ENCODE measurements at regions not wholly inside any gene's neighbourhood (a gene's known extent, or its start where the extent isn't known, plus 50 kb on each side); places are given as distances from the start of the nearest gene placed in this dataset.

- intact Hi-C loops (cut with micrococcal nuclease) (no loop called here), in situ Hi-C loops (cut with MboI) (no loop called here)
- Histone ChIP-seq H3K4me3 (no peak overlapping the region), H4K20me1 (replicated peaks; ENCODE audit: control insufficient read depth, insufficient read depth, low read length) (no peaks in the 10 kb centered on the region), H3K27me3 (ENCODE audit: control insufficient read depth in 2 of 2, insufficient read depth in 2 of 2, low read length in 2 of 2) (no peaks in the 10 kb centered on the region; a peak in 1 of 5 replicates), H3K9me1 (ENCODE audit: control insufficient read depth, insufficient read depth, low read length) (no peaks in the 10 kb centered on the region), H3K4me2 (ENCODE audit: insufficient read depth, low read length) (no peak overlapping the region), H3K9ac (ENCODE audit: insufficient read depth in 1 of 2, low read depth in 2 of 2, low read length in 2 of 2) (no peak overlapping the region), H3K36me3 (ENCODE audit: control insufficient read depth, insufficient read depth, low read length) (no peaks in the 10 kb centered on the region), H2AFZ (ENCODE audit: low read depth, low read length) (no peak overlapping the region), H3K4me1 (replicated peaks in 1 of 2; ENCODE audit: control insufficient read depth in 2 of 2, insufficient read depth in 2 of 2, low read length in 2 of 2) (no peaks in the 10 kb centered on the region), H3K9me3 (replicated peaks; ENCODE audit: control insufficient read depth, insufficient read depth, low read depth, low read length) (no peaks in the 10 kb centered on the region), H3K79me2 (ENCODE audit: control insufficient read depth, insufficient read depth, low read length) (no peaks in the 10 kb centered on the region), H3K27ac (ENCODE audit: extremely low read depth, low read depth, low read length) (no peak overlapping the region)
- FAIRE-seq (no peak), DNase-seq (ENCODE audit: extremely low read depth in 1 of 4, low spot score in 3 of 4) (no peak), ATAC-seq (no peak)
- WGBS (ENCODE audit: insufficient coverage, low coverage, missing lambda C conversion rate), result 1% methylated on average over 4 of the region's 4 CpGs
- ChIA-PET CTCF (ENCODE audit: low intra/inter-chr PET ratio) (no interaction called here), POLR2A (no interaction called here)
- BruUV-seq (replicated peaks), result no TSS peak
- TF ChIP-seq, protein P1, sequence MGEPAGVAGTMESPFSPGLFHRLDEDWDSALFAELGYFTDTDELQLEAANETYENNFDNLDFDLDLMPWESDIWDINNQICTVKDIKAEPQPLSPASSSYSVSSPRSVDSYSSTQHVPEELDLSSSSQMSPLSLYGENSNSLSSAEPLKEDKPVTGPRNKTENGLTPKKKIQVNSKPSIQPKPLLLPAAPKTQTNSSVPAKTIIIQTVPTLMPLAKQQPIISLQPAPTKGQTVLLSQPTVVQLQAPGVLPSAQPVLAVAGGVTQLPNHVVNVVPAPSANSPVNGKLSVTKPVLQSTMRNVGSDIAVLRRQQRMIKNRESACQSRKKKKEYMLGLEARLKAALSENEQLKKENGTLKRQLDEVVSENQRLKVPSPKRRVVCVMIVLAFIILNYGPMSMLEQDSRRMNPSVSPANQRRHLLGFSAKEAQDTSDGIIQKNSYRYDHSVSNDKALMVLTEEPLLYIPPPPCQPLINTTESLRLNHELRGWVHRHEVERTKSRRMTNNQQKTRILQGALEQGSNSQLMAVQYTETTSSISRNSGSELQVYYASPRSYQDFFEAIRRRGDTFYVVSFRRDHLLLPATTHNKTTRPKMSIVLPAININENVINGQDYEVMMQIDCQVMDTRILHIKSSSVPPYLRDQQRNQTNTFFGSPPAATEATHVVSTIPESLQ (CRISPR knock-in tag; IDR thresholded peaks at IDR 0.05), result no peak
- TF ChIP-seq NBN (IDR thresholded peaks at IDR 0.05; ENCODE audit: low read depth) (no peak), NFATC3 (IDR thresholded peaks at IDR 0.05) (no peak), ZNF133 (CRISPR knock-in tag; IDR thresholded peaks at IDR 0.05) (no peak), L3MBTL2 (IDR thresholded peaks at IDR 0.05) (no peak), SP1 (CRISPR knock-in tag; IDR thresholded peaks at IDR 0.05) (no peak), GABPA (tag; conservative IDR thresholded peaks at IDR 0.05; ENCODE audit: low read depth) (no peak), ZFP91 (CRISPR knock-in tag; IDR thresholded peaks at IDR 0.05) (no peak), STAG1 (CRISPR knock-in tag; IDR thresholded peaks at IDR 0.05; ENCODE audit: borderline replicate concordance) (no peak), MYC (IDR thresholded peaks at IDR 0.05; ENCODE audit: low read depth, low read length) (no peak), MYC (CRISPR knock-in tag; IDR thresholded peaks at IDR 0.05; ENCODE audit: borderline replicate concordance, low read depth) (no peak), MXD1 (CRISPR knock-in tag; IDR thresholded peaks at IDR 0.05; ENCODE audit: borderline replicate concordance, poor library complexity, severe bottlenecking) (no peak), ZNF212 (CRISPR knock-in tag; IDR thresholded peaks at IDR 0.05) (no peak), IRF9 (tag; IDR thresholded peaks at IDR 0.05) (no peak), KAT7 (CRISPR knock-in tag; IDR thresholded peaks at IDR 0.05; ENCODE audit: borderline replicate concordance) (no peak)
- TF ChIP-seq, protein P2, sequence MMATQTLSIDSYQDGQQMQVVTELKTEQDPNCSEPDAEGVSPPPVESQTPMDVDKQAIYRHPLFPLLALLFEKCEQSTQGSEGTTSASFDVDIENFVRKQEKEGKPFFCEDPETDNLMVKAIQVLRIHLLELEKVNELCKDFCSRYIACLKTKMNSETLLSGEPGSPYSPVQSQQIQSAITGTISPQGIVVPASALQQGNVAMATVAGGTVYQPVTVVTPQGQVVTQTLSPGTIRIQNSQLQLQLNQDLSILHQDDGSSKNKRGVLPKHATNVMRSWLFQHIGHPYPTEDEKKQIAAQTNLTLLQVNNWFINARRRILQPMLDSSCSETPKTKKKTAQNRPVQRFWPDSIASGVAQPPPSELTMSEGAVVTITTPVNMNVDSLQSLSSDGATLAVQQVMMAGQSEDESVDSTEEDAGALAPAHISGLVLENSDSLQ (IDR thresholded peaks at IDR 0.05), result no peak
- TF ChIP-seq, protein P3, sequence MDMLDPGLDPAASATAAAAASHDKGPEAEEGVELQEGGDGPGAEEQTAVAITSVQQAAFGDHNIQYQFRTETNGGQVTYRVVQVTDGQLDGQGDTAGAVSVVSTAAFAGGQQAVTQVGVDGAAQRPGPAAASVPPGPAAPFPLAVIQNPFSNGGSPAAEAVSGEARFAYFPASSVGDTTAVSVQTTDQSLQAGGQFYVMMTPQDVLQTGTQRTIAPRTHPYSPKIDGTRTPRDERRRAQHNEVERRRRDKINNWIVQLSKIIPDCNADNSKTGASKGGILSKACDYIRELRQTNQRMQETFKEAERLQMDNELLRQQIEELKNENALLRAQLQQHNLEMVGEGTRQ (CRISPR knock-in tag; IDR thresholded peaks at IDR 0.05), result no peak
These were observed 180.2 kb upstream of the TSC22D1 start for GRCh38 chr13:44756276-44756810.
